ENCODE measurements at regions not wholly inside any gene's neighbourhood (a gene's known extent, or its start where the extent isn't known, plus 50 kb on each side); places are given as distances from the start of the nearest gene placed in this dataset.

DNA sequence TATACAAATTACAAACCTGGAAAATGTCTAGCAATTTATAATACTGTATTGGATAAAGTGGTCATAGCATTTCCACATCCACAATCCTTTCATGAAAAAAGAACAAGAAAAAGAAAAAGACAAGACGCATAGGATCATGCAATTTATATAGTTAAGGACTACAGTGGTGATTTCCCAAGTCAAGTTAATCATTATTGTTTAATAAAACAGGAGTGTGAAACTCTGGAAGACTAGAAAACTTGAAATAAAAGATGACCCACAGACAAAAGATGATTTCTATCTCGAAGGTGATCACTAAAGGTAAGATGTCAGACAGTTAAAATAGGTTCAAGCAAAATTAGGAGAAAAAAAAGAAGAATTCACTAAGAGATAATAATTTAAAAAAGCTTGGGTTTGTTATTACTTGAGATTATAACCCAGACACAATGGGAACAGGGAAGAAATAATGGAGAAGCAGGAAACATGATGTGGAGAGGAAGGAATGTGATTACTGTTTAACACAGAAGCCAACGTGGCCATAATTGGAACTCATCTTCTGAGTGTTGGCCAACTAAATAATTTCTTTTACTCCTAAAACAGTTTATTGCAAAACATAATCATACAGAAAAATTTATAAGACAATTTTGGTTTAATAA, 441.2 kb upstream of the ANO3 start (continued):
- TF ChIP-seq, protein P1, sequence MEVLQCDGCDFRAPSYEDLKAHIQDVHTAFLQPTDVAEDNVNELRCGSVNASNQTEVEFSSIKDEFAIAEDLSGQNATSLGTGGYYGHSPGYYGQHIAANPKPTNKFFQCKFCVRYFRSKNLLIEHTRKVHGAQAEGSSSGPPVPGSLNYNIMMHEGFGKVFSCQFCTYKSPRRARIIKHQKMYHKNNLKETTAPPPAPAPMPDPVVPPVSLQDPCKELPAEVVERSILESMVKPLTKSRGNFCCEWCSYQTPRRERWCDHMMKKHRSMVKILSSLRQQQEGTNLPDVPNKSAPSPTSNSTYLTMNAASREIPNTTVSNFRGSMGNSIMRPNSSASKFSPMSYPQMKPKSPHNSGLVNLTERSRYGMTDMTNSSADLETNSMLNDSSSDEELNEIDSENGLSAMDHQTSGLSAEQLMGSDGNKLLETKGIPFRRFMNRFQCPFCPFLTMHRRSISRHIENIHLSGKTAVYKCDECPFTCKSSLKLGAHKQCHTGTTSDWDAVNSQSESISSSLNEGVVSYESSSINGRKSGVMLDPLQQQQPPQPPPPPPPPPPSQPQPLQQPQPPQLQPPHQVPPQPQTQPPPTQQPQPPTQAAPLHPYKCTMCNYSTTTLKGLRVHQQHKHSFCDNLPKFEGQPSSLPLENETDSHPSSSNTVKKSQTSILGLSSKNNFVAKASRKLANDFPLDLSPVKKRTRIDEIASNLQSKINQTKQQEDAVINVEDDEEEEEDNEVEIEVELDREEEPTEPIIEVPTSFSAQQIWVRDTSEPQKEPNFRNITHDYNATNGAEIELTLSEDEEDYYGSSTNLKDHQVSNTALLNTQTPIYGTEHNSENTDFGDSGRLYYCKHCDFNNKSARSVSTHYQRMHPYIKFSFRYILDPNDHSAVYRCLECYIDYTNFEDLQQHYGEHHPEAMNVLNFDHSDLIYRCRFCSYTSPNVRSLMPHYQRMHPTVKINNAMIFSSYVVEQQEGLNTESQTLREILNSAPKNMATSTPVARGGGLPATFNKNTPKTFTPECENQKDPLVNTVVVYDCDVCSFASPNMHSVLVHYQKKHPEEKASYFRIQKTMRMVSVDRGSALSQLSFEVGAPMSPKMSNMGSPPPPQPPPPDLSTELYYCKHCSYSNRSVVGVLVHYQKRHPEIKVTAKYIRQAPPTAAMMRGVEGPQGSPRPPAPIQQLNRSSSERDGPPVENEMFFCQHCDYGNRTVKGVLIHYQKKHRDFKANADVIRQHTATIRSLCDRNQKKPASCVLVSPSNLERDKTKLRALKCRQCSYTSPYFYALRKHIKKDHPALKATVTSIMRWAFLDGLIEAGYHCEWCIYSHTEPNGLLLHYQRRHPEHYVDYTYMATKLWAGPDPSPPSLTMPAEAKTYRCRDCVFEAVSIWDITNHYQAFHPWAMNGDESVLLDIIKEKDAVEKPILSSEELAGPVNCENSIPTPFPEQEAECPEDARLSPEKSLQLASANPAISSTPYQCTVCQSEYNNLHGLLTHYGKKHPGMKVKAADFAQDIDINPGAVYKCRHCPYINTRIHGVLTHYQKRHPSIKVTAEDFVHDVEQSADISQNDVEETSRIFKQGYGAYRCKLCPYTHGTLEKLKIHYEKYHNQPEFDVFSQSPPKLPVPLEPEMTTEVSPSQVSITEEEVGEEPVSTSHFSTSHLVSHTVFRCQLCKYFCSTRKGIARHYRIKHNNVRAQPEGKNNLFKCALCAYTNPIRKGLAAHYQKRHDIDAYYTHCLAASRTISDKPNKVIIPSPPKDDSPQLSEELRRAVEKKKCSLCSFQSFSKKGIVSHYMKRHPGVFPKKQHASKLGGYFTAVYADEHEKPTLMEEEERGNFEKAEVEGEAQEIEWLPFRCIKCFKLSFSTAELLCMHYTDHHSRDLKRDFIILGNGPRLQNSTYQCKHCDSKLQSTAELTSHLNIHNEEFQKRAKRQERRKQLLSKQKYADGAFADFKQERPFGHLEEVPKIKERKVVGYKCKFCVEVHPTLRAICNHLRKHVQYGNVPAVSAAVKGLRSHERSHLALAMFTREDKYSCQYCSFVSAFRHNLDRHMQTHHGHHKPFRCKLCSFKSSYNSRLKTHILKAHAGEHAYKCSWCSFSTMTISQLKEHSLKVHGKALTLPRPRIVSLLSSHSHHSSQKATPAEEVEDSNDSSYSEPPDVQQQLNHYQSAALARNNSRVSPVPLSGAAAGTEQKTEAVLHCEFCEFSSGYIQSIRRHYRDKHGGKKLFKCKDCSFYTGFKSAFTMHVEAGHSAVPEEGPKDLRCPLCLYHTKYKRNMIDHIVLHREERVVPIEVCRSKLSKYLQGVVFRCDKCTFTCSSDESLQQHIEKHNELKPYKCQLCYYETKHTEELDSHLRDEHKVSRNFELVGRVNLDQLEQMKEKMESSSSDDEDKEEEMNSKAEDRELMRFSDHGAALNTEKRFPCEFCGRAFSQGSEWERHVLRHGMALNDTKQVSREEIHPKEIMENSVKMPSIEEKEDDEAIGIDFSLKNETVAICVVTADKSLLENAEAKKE (CRISPR knock-in tag; IDR thresholded peaks at IDR 0.05): no peak
- TF ChIP-seq, protein P2, sequence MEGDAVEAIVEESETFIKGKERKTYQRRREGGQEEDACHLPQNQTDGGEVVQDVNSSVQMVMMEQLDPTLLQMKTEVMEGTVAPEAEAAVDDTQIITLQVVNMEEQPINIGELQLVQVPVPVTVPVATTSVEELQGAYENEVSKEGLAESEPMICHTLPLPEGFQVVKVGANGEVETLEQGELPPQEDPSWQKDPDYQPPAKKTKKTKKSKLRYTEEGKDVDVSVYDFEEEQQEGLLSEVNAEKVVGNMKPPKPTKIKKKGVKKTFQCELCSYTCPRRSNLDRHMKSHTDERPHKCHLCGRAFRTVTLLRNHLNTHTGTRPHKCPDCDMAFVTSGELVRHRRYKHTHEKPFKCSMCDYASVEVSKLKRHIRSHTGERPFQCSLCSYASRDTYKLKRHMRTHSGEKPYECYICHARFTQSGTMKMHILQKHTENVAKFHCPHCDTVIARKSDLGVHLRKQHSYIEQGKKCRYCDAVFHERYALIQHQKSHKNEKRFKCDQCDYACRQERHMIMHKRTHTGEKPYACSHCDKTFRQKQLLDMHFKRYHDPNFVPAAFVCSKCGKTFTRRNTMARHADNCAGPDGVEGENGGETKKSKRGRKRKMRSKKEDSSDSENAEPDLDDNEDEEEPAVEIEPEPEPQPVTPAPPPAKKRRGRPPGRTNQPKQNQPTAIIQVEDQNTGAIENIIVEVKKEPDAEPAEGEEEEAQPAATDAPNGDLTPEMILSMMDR (conservative IDR thresholded peaks at IDR 0.05; ENCODE audit: low read depth in 2 of 2): no peak
- no peak for TF ChIP-seq POLR2AphosphoS5 (IDR thresholded peaks at IDR 0.05; ENCODE audit: low read depth)
- TF ChIP-seq EZH2phosphoT487 (IDR thresholded peaks at IDR 0.05; ENCODE audit: unreplicated experiment): no peak
- TF ChIP-seq ZNF331 (CRISPR knock-in tag; IDR thresholded peaks at IDR 0.05; ENCODE audit: low read depth): no peak
- no peak for TF ChIP-seq JUNB (IDR thresholded peaks at IDR 0.05; ENCODE audit: unreplicated experiment)
- TF ChIP-seq, protein P3, sequence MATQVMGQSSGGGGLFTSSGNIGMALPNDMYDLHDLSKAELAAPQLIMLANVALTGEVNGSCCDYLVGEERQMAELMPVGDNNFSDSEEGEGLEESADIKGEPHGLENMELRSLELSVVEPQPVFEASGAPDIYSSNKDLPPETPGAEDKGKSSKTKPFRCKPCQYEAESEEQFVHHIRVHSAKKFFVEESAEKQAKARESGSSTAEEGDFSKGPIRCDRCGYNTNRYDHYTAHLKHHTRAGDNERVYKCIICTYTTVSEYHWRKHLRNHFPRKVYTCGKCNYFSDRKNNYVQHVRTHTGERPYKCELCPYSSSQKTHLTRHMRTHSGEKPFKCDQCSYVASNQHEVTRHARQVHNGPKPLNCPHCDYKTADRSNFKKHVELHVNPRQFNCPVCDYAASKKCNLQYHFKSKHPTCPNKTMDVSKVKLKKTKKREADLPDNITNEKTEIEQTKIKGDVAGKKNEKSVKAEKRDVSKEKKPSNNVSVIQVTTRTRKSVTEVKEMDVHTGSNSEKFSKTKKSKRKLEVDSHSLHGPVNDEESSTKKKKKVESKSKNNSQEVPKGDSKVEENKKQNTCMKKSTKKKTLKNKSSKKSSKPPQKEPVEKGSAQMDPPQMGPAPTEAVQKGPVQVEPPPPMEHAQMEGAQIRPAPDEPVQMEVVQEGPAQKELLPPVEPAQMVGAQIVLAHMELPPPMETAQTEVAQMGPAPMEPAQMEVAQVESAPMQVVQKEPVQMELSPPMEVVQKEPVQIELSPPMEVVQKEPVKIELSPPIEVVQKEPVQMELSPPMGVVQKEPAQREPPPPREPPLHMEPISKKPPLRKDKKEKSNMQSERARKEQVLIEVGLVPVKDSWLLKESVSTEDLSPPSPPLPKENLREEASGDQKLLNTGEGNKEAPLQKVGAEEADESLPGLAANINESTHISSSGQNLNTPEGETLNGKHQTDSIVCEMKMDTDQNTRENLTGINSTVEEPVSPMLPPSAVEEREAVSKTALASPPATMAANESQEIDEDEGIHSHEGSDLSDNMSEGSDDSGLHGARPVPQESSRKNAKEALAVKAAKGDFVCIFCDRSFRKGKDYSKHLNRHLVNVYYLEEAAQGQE (IDR thresholded peaks at IDR 0.05; ENCODE audit: unreplicated experiment): no peak
- no peak for TF ChIP-seq EZH2 (IDR thresholded peaks at IDR 0.05; ENCODE audit: low read depth, unreplicated experiment)
- TF ChIP-seq, protein P4, sequence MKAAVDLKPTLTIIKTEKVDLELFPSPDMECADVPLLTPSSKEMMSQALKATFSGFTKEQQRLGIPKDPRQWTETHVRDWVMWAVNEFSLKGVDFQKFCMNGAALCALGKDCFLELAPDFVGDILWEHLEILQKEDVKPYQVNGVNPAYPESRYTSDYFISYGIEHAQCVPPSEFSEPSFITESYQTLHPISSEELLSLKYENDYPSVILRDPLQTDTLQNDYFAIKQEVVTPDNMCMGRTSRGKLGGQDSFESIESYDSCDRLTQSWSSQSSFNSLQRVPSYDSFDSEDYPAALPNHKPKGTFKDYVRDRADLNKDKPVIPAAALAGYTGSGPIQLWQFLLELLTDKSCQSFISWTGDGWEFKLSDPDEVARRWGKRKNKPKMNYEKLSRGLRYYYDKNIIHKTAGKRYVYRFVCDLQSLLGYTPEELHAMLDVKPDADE (IDR thresholded peaks at IDR 0.05): no peak
- TF ChIP-seq CREB1 (CRISPR knock-in tag; IDR thresholded peaks at IDR 0.05; ENCODE audit: low read depth): no peak
- no peak for TF ChIP-seq NANOG (IDR thresholded peaks at IDR 0.05; ENCODE audit: borderline replicate concordance)
- no peak for TF ChIP-seq STAT1 (IDR thresholded peaks at IDR 0.05; ENCODE audit: unreplicated experiment)

All from GM23338 (cell line).